Caco-2 (cell line): ENCODE measurements at regions not wholly inside any gene's neighbourhood (a gene's known extent, or its start where the extent isn't known, plus 50 kb on each side); places are given as distances from the start of the nearest gene placed in this dataset.

Experiments used
- BruUV-seq: library from RNA; stranded (reverse); fragments of 400-500 nt; replicated peaks from 2 replicates; lab custom pipeline; 2021; lab: Mats Ljungman, UMichigan
- CTCF ChIA-PET: fragments of 300-600 bp; sonication (Branson Sonifier 250); formaldehyde crosslinking; loops from one replicate; lab custom pipeline; 2022; ENCODE audit warnings: antibody characterized with exemption; lab: Charles Lee
- POLR2A ChIA-PET: fragments of 300-600 bp; sonication (Branson Sonifier 250); formaldehyde crosslinking; loops from one replicate; lab custom pipeline; 2022; ENCODE audit warnings: antibody characterized with exemption; lab: Charles Lee
- DNase-seq, 2 experiments: peaks; one replicate each; pipeline versions ENCODE4 v3.0.0 to v3.0.0-alpha.2; 2020 to 2022
- H3K27me3 ChIP-seq: replicated peaks from 2 replicates; pipeline ENCODE4 v1.6.0; 2011; ENCODE audit warnings: low read length; ENCODE audit not compliant: control insufficient read depth, insufficient read depth
- H3K36me3 ChIP-seq: 2 replicates; pipeline ENCODE4 v1.5.1; 2011; ENCODE audit warnings: low read length; ENCODE audit not compliant: control insufficient read depth, insufficient read depth
- H3K4me1 ChIP-seq: fragments of 250-450 bp; sonication (Bioruptor Pico); 2 replicates; pipeline ENCODE4 v1.5.1; 2020; ENCODE audit warnings: mild to moderate bottlenecking
- H3K4me3 ChIP-seq: 2 replicates; pipeline ENCODE4 v1.5.1; 2011; ENCODE audit warnings: low read depth, mild to moderate bottlenecking, control low read depth, low read length
- H3K9me3 ChIP-seq: fragments of 250-450 bp; sonication (Bioruptor Pico); 2 replicates; pipeline ENCODE4 v1.5.1; 2020; ENCODE audit warnings: mild to moderate bottlenecking, moderate library complexity
- H3K27ac Mint-ChIP-seq: one replicate; pipeline ENCODE4 v1.8.0; 2022; ENCODE audit warnings: mixed read lengths; ENCODE audit not compliant: unreplicated experiment
- H3K27me3 Mint-ChIP-seq: one replicate; pipeline ENCODE4 v1.8.0; 2022; ENCODE audit warnings: mixed read lengths; ENCODE audit not compliant: insufficient read depth, unreplicated experiment
- H3K36me3 Mint-ChIP-seq: one replicate; pipeline ENCODE4 v1.8.0; 2022; ENCODE audit warnings: mild to moderate bottlenecking, mixed read lengths; ENCODE audit not compliant: insufficient read depth, unreplicated experiment
- H3K4me1 Mint-ChIP-seq: one replicate; pipeline ENCODE4 v1.8.0; 2022; ENCODE audit warnings: low read depth, mixed read lengths; ENCODE audit not compliant: unreplicated experiment
- H3K4me3 Mint-ChIP-seq: one replicate; pipeline ENCODE4 v1.8.0; 2022; ENCODE audit warnings: mild to moderate bottlenecking, moderate library complexity, mixed read lengths; ENCODE audit not compliant: unreplicated experiment
- H3K9me3 Mint-ChIP-seq: one replicate; pipeline ENCODE4 v1.8.0; 2022; ENCODE audit warnings: mixed read lengths; ENCODE audit not compliant: unreplicated experiment
- CTCF ChIP-seq, 2 experiments: fragments of 200-600 bp in 1 of 2; IDR thresholded peaks; 1 replicate in 1 of 2; 2 replicates in 1 of 2; pipeline versions ENCODE4 v1.5.1 to v1.8.0; 2011 to 2022; ENCODE audit warnings: antibody characterized with exemption in 1 of 2, control low read depth in 1 of 2, inconsistent platforms in 1 of 2, low read depth in 1 of 2, low read length in 1 of 2, mild to moderate bottlenecking in 1 of 2, moderate library complexity in 1 of 2; ENCODE audit not compliant: insufficient read depth in 1 of 2, severe bottlenecking in 1 of 2, unreplicated experiment in 1 of 2
- intact Hi-C: fragments of 100-400 bp; cut with micrococcal nuclease; formaldehyde crosslinking; loops from one replicate; pipeline ENCODE4 v1.10.0; 2022; ENCODE audit not compliant: unreplicated experiment

GRCh38 chr20:23163562-23163961 is 77.4 kb upstream of the CD93 start:
- ChIA-PET CTCF (interaction anchor here (1.0 to 1.5 kb wide), 4 partner anchors 98 to 200 kb away, joined by 3 to 4 read pairs (median 4); partner anchors contain the start of gene NXT1), POLR2A (no interaction called here)
- intact Hi-C loops, result loop anchor here (10.0 kb wide), 2 partner anchors 49 to 109 kb away; no protein-coding TSS in a partner anchor
- Histone ChIP-seq H3K9me3 (no peaks in the 10 kb centered on the region), H3K36me3 (no peaks in the 10 kb centered on the region), H3K4me1 (peaks cover 23% of the 10 kb centered on the region), H3K27me3 (no peaks in the 10 kb centered on the region), H3K4me3 (no peak overlapping the region)
- Mint-ChIP-seq H3K4me1 (peaks cover 32% of the 10 kb centered on the region), H3K27ac (no peak overlapping the region), H3K36me3 (no peaks in the 10 kb centered on the region), H3K4me3 (no peak overlapping the region), H3K27me3 (no peaks in the 10 kb centered on the region), H3K9me3 (no peaks in the 10 kb centered on the region)
- no TSS peak for BruUV-seq
- TF ChIP-seq CTCF (IDR thresholded peaks at IDR 0.05; ENCODE audit: insufficient read depth in 1 of 2, low read depth in 1 of 2, low read length in 1 of 2, severe bottlenecking in 1 of 2, unreplicated experiment in 1 of 2), result no peak
- no peak for DNase-seq

GRCh38 chr20:23162887-23163286 is 76.8 kb upstream of the CD93 start:
- Mint-ChIP-seq H3K4me3 (no peak overlapping the region), H3K36me3 (no peaks in the 10 kb centered on the region), H3K27ac (no peak overlapping the region), H3K9me3 (no peaks in the 10 kb centered on the region), H3K27me3 (no peaks in the 10 kb centered on the region), H3K4me1 (peaks cover 32% of the 10 kb centered on the region)
- Histone ChIP-seq H3K36me3 (no peaks in the 10 kb centered on the region), H3K4me3 (no peak overlapping the region), H3K4me1 (peaks cover 23% of the 10 kb centered on the region), H3K27me3 (no peaks in the 10 kb centered on the region), H3K9me3 (no peaks in the 10 kb centered on the region)
- no TSS peak for BruUV-seq
- CTCF ChIA-PET, result interaction anchor here (0.6 to 0.8 kb wide), 2 partner anchors 9 to 178 kb away, joined by 3 read pairs; no protein-coding TSS in a partner anchor
- intact Hi-C loops, result loop anchor here (10.0 kb wide), 2 partner anchors 48 to 108 kb away; no protein-coding TSS in a partner anchor
- no peak for TF ChIP-seq CTCF (IDR thresholded peaks at IDR 0.05; ENCODE audit: insufficient read depth in 1 of 2, low read depth in 1 of 2, low read length in 1 of 2, severe bottlenecking in 1 of 2, unreplicated experiment in 1 of 2)
- DNase-seq, result no peak
- POLR2A ChIA-PET, result no interaction called here

- H3K36me3 ChIP-seq, result no peaks in the 10 kb centered on the region
- DNase-seq, result no peak
- ChIA-PET CTCF (no interaction called here), POLR2A (no interaction called here)
- intact Hi-C loops, result loop anchor here (10.0 kb wide), 2 partner anchors 47 to 107 kb away; no protein-coding TSS in a partner anchor
- Mint-ChIP-seq H3K4me3 (no peak overlapping the region), H3K9me3 (no peaks in the 10 kb centered on the region), H3K4me1 (peaks cover 32% of the 10 kb centered on the region), H3K27ac (no peak overlapping the region), H3K36me3 (no peaks in the 10 kb centered on the region), H3K27me3 (no peaks in the 10 kb centered on the region)
- no peaks in the 10 kb centered on the region for H3K27me3 ChIP-seq
- BruUV-seq, result no TSS peak
- H3K9me3 ChIP-seq, result no peaks in the 10 kb centered on the region
- peaks cover 23% of the 10 kb centered on the region for H3K4me1 ChIP-seq
- no peak for TF ChIP-seq CTCF (IDR thresholded peaks at IDR 0.05; ENCODE audit: insufficient read depth in 1 of 2, low read depth in 1 of 2, low read length in 1 of 2, severe bottlenecking in 1 of 2, unreplicated experiment in 1 of 2)
- no peak overlapping the region for H3K4me3 ChIP-seq
Observed at GRCh38 chr20:23161968-23162696, 76.0 kb upstream of the CD93 start.
